ENCODE measurements at regions not wholly inside any gene's neighbourhood (a gene's known extent, or its start where the extent isn't known, plus 50 kb on each side); places are given as distances from the start of the nearest gene placed in this dataset.

DNA sequence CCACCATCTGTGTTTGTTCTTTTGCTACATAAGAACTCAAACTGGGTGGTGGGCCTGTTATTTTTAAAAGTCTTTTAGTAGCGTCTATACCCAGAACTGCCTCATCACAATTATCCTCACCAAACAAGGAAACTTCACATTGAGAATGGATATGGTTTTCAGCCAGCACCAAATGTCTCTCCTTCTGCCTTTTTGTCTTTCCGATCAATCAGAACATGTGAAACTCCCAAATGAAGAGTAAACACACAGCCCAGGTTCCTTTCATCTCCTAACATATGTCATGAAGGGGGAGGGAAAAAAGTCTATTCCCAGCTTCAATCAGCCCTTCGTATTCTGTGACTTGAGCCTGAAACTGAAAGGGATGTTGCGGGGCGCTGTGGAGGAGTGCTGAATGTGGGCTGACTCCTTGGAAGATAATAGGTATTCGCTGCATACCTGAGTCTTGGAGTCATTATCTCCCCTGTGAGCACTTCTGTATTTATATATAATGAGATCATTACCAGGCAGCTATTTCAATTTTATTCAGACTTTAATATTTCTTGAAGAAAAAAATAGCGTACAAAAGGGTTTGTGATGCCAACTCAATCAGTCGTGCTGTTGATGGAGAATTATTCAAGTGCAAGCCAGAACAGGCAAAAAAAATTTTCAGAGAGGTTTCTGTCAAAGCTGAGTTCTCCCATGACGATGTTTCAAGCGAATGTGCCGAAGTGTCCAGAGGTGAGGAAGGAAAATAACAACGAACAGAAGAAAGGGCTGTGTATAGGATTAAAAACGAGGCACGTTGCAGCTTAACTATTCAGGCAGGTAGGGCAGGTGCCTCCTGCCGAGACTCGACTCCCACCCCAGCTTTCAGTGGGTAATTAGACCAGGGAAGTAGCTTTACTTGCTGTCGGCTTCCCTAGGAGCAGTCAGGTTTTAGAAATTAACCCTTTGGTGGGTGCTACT is 163.9 kb upstream of the NOCT start:
- intact Hi-C loops (cut with micrococcal nuclease) = no loop called here
- Histone ChIP-seq H3K4me1 (ENCODE audit: control insufficient read depth in 1 of 2, insufficient read depth in 2 of 2, low read length in 2 of 2) (no peaks in the 10 kb centered on the region), H3K9me3 (replicated peaks in 1 of 2; ENCODE audit: control insufficient read depth in 1 of 2, insufficient read depth in 1 of 2, low read length in 2 of 2) (no peaks in the 10 kb centered on the region), H4K20me1 (ENCODE audit: insufficient read depth, low read length) (no peaks in the 10 kb centered on the region), H2AFZ (ENCODE audit: insufficient read depth, low read depth, low read length, poor library complexity, severe bottlenecking) (peak overlapping the region; percentile 11), H3K9ac (ENCODE audit: insufficient read depth, low read length, poor library complexity, severe bottlenecking) (no peak overlapping the region), H3K4me3 (replicated peaks in 1 of 3; ENCODE audit: low read depth in 2 of 3, low read length in 3 of 3) (no peak overlapping the region), H3K27me3 (ENCODE audit: control insufficient read depth in 2 of 2, insufficient read depth in 2 of 2, low read length in 2 of 2) (peaks cover 0 to 5% of the 10 kb centered on the region in 2 donors), H3K4me2 (replicated peaks; ENCODE audit: extremely low read depth, low read length, poor library complexity, severe bottlenecking) (no peak overlapping the region), H3K27ac (ENCODE audit: low read depth in 1 of 2, low read length in 2 of 2) (no peak overlapping the region), H3K36me3 (replicated peaks in 1 of 2; ENCODE audit: control insufficient read depth in 1 of 2, insufficient read depth in 2 of 2, low read length in 2 of 2) (no peaks in the 10 kb centered on the region), H3K79me2 (ENCODE audit: insufficient read depth, low read length) (no peaks in the 10 kb centered on the region)
- WGBS (ENCODE audit: insufficient coverage) = 10% methylated on average over 7 of the region's 17 CpGs
- peaks cover 3% of the 10 kb centered on the region for H3K4me1 Mint-ChIP-seq
- no peak for DNase-seq
- TF ChIP-seq, protein P1, sequence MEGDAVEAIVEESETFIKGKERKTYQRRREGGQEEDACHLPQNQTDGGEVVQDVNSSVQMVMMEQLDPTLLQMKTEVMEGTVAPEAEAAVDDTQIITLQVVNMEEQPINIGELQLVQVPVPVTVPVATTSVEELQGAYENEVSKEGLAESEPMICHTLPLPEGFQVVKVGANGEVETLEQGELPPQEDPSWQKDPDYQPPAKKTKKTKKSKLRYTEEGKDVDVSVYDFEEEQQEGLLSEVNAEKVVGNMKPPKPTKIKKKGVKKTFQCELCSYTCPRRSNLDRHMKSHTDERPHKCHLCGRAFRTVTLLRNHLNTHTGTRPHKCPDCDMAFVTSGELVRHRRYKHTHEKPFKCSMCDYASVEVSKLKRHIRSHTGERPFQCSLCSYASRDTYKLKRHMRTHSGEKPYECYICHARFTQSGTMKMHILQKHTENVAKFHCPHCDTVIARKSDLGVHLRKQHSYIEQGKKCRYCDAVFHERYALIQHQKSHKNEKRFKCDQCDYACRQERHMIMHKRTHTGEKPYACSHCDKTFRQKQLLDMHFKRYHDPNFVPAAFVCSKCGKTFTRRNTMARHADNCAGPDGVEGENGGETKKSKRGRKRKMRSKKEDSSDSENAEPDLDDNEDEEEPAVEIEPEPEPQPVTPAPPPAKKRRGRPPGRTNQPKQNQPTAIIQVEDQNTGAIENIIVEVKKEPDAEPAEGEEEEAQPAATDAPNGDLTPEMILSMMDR (IDR thresholded peaks at IDR 0.05) = no peak
- H3K36me3 Mint-ChIP-seq = no peaks in the 10 kb centered on the region
- H3K27ac Mint-ChIP-seq = no peak overlapping the region
- H3K27me3 Mint-ChIP-seq (ENCODE audit: low read depth in 3 of 3) = peaks cover 11 to 16% (median 13%) of the 10 kb centered on the region in 3 donors
- no peak overlapping the region for H3K4me3 Mint-ChIP-seq
- H3K9me3 Mint-ChIP-seq = peaks cover 0 to 7% (median 4%) of the 10 kb centered on the region in 7 donors

GRCh38 chr4:138845664-138846063 is 169.9 kb upstream of the NOCT start:
- WGBS (ENCODE audit: insufficient coverage) = 80% methylated on average over 1 of the region's 9 CpGs
- Histone ChIP-seq H3K4me2 (replicated peaks; ENCODE audit: extremely low read depth, low read length, poor library complexity, severe bottlenecking) (no peak overlapping the region), H3K9ac (ENCODE audit: insufficient read depth, low read length, poor library complexity, severe bottlenecking) (no peak overlapping the region), H3K27ac (ENCODE audit: low read depth in 1 of 2, low read length in 2 of 2) (no peak overlapping the region), H3K9me3 (replicated peaks in 1 of 2; ENCODE audit: control insufficient read depth in 1 of 2, insufficient read depth in 1 of 2, low read length in 2 of 2) (no peaks in the 10 kb centered on the region), H4K20me1 (ENCODE audit: insufficient read depth, low read length) (no peaks in the 10 kb centered on the region), H2AFZ (ENCODE audit: insufficient read depth, low read depth, low read length, poor library complexity, severe bottlenecking) (no peak overlapping the region), H3K4me1 (ENCODE audit: control insufficient read depth in 1 of 2, insufficient read depth in 2 of 2, low read length in 2 of 2) (no peaks in the 10 kb centered on the region), H3K36me3 (replicated peaks in 1 of 2; ENCODE audit: control insufficient read depth in 1 of 2, insufficient read depth in 2 of 2, low read length in 2 of 2) (no peaks in the 10 kb centered on the region), H3K79me2 (ENCODE audit: insufficient read depth, low read length) (no peaks in the 10 kb centered on the region), H3K27me3 (ENCODE audit: control insufficient read depth in 2 of 2, insufficient read depth in 2 of 2, low read length in 2 of 2) (no peaks in the 10 kb centered on the region), H3K4me3 (replicated peaks in 1 of 3; ENCODE audit: low read depth in 2 of 3, low read length in 3 of 3) (no peak overlapping the region)
- Mint-ChIP-seq H3K4me3 (no peak overlapping the region), H3K9me3 (peaks cover 0 to 3% (median 0%) of the 10 kb centered on the region in 7 donors), H3K4me1 (no peaks in the 10 kb centered on the region), H3K27ac (peak overlapping the region in 1 of 7 donors; percentile 35), H3K36me3 (no peaks in the 10 kb centered on the region), H3K27me3 (ENCODE audit: low read depth in 3 of 3) (peaks cover 4 to 8% (median 5%) of the 10 kb centered on the region in 3 donors)
- TF ChIP-seq, protein P1 (IDR thresholded peaks at IDR 0.05) = no peak
- intact Hi-C loops (cut with micrococcal nuclease) = no loop called here
- no peak for DNase-seq

Measured in CD14-positive monocyte (primary cell).